Endodermal cell (in vitro differentiated cells): ENCODE measurements at regions not wholly inside any gene's neighbourhood (a gene's known extent, or its start where the extent isn't known, plus 50 kb on each side); places are given as distances from the start of the nearest gene placed in this dataset. TPM values are rescaled to one million over a fixed set of nuclear protein-coding genes. Genes with fewer than 3 reads are reported as not detected.

Experiments used
- microRNA-seq: library from miRNA; unstranded; fragments of <30 nt; microRNA quantifications from one replicate; pipeline ENCODE4 v1.2.0, GENCODE V29; 2020; ENCODE audit warnings: borderline microRNAs expressed

Small RNA genes lying in the stretch of these regions (microRNA-seq; reads per million reads assigned to microRNA genes)
- gene MIR4444-2 = not detected
